ENCODE measurements at regions not wholly inside any gene's neighbourhood (a gene's known extent, or its start where the extent isn't known, plus 50 kb on each side); places are given as distances from the start of the nearest gene placed in this dataset.

DNA sequence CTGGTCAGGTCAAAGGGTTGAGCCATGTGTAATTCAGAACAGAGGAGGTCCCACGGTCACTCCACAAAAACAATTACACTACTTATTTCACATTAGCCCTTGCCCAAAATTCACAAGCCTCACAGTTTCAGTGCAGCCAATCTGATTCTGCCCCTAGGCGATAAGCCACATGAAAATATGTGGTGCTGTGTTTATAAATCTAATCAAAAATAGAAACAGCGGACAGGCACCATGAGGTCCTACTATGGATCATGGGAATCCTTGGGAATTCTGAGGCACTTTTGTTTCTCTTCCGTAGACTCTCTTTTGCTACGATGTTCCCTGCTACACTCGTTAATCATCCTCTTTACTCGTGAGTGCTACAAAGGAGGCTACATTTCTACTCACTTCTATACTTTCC is 476.1 kb downstream of the TFAP2A start:
- DNase-seq: no peak
- H3K9me3 ChIP-seq (ENCODE audit: control insufficient read depth, low read length): no peaks in the 10 kb centered on the region
- H3K27me3 ChIP-seq (replicated peaks; ENCODE audit: control insufficient read depth, insufficient read depth, low read length, poor library complexity, severe bottlenecking): no peaks in the 10 kb centered on the region
- no peaks in the 10 kb centered on the region for H3K4me1 ChIP-seq (ENCODE audit: control insufficient read depth, insufficient read depth, low read length, poor library complexity, severe bottlenecking)
- no peak overlapping the region for H3K4me3 ChIP-seq (ENCODE audit: insufficient read depth, low read depth, low read length, poor library complexity, severe bottlenecking)
- H3K27ac ChIP-seq (ENCODE audit: insufficient read depth, low read length, poor library complexity, severe bottlenecking): no peak overlapping the region
- H3K36me3 ChIP-seq (ENCODE audit: control insufficient read depth, insufficient read depth, low read length): no peaks in the 10 kb centered on the region

DNA sequence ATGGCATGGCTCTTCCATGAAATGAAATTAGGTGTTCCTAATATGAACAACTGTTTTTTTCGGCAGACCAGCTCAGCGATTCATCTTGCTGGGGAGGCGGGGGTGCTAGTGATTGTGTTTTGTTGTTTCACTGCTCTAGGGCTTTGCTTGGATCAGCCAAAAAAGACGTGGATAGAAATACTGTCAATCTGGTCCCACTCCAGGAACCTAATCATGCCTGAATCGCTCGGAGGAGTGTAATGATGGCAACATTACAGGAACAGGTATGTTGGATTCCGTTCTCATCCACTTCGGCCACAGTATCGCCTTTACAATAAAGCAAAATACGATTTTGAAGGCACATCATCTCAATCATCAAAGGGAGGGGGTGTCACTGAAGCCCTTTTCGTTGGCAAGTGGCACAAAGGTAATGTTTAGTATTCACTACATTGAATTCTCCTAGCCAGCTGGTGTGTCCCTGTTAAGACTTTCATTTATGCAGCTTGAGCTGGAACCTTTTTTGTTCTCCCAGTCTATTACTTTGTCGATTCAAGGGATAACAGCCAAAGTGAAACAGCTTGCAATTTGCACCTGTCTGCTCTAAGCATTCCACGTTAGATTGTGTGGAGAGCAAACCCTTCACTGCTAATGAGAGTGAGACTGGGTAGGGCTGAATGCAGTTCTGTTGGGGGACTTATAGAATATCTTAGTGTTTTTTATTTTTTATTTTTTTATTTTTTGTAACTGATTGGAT is 477.7 kb downstream of the TFAP2A start:
- no peak overlapping the region for H3K4me3 ChIP-seq (ENCODE audit: insufficient read depth, low read depth, low read length, poor library complexity, severe bottlenecking)

DNA sequence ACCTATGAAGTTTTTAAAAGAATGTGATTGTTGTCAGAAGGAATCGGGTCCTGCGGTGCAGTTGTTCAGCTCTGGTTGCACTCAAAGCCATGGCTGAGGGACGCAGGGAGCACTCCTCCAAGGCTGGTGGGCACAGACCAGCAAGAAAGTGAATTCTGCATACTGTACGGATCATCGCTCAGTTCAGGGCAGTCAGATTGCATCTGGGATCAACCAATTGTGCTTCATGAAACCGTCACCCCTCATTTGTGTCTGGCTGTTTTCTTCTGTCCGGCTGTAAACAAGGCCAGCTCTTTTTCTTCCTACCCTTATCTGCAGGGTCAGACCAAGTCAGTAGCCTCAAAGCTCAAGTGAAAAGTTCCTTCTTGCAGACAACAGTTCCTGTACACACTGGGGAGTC is 478.3 kb downstream of the TFAP2A start:
- no peaks in the 10 kb centered on the region for H3K4me1 ChIP-seq (ENCODE audit: control insufficient read depth, insufficient read depth, low read length, poor library complexity, severe bottlenecking)
- no peak overlapping the region for H3K4me3 ChIP-seq (ENCODE audit: insufficient read depth, low read depth, low read length, poor library complexity, severe bottlenecking)
- no peaks in the 10 kb centered on the region for H3K9me3 ChIP-seq (ENCODE audit: control insufficient read depth, low read length)
- no peaks in the 10 kb centered on the region for H3K36me3 ChIP-seq (ENCODE audit: control insufficient read depth, insufficient read depth, low read length)
- H3K27ac ChIP-seq (ENCODE audit: insufficient read depth, low read length, poor library complexity, severe bottlenecking): no peak overlapping the region
- H3K27me3 ChIP-seq (replicated peaks; ENCODE audit: control insufficient read depth, insufficient read depth, low read length, poor library complexity, severe bottlenecking): no peaks in the 10 kb centered on the region
- DNase-seq: no peak

More for the DNA sequence above, 477.7 kb downstream of the TFAP2A start:
- no peaks in the 10 kb centered on the region for H3K27me3 ChIP-seq (replicated peaks; ENCODE audit: control insufficient read depth, insufficient read depth, low read length, poor library complexity, severe bottlenecking)
- H3K9me3 ChIP-seq (ENCODE audit: control insufficient read depth, low read length): no peaks in the 10 kb centered on the region
- no peak overlapping the region for H3K27ac ChIP-seq (ENCODE audit: insufficient read depth, low read length, poor library complexity, severe bottlenecking)
- H3K4me1 ChIP-seq (ENCODE audit: control insufficient read depth, insufficient read depth, low read length, poor library complexity, severe bottlenecking): no peaks in the 10 kb centered on the region
- no peak for DNase-seq
- no peaks in the 10 kb centered on the region for H3K36me3 ChIP-seq (ENCODE audit: control insufficient read depth, insufficient read depth, low read length)

DNA sequence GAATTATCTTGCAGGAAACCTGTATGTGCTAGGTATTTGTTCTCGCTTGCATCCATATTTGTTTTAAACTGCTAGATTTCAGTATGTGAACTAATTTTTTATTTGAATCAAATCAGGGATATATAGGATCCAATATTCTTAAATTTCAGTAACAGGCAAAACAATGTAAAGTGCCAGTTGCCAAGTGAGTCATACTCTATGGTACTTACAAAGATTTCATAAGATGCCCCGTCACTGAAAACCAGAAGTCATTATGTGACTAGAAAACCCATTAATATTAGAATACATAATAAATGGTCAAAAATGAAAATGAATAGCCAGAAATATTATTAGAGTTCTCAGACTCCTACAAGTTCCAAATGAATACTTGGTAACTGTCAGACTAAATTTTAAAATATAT is 481.2 kb downstream of the TFAP2A start:
- no peaks in the 10 kb centered on the region for H3K27me3 ChIP-seq (replicated peaks; ENCODE audit: control insufficient read depth, insufficient read depth, low read length, poor library complexity, severe bottlenecking)
- H3K36me3 ChIP-seq (ENCODE audit: control insufficient read depth, insufficient read depth, low read length): no peaks in the 10 kb centered on the region
- H3K4me3 ChIP-seq (ENCODE audit: insufficient read depth, low read depth, low read length, poor library complexity, severe bottlenecking): no peak overlapping the region
- H3K9me3 ChIP-seq (ENCODE audit: control insufficient read depth, low read length): no peaks in the 10 kb centered on the region
- H3K4me1 ChIP-seq (ENCODE audit: control insufficient read depth, insufficient read depth, low read length, poor library complexity, severe bottlenecking): no peaks in the 10 kb centered on the region
- no peak for DNase-seq
- no peak overlapping the region for H3K27ac ChIP-seq (ENCODE audit: insufficient read depth, low read length, poor library complexity, severe bottlenecking)

DNA sequence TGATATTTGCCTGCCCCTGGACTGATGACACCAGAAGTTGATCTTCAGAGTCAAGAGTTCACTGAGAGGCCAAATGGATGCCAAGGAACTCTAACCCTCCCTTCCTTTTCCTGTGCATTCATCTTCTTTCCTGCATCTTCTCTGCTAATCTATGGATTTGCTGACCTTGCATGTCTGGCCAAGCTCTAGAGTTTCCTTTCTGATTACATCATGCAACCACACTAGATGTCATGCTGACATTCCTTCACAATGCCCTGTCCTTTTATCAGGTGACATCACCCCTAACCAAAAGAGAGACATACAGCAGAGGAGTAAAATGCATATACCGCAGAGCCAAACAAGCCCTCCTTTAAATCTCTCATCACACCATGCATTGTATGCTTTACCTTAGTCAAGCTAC is 487.6 kb downstream of the TFAP2A start:
- no peak overlapping the region for H3K4me3 ChIP-seq (ENCODE audit: insufficient read depth, low read depth, low read length, poor library complexity, severe bottlenecking)

DNA sequence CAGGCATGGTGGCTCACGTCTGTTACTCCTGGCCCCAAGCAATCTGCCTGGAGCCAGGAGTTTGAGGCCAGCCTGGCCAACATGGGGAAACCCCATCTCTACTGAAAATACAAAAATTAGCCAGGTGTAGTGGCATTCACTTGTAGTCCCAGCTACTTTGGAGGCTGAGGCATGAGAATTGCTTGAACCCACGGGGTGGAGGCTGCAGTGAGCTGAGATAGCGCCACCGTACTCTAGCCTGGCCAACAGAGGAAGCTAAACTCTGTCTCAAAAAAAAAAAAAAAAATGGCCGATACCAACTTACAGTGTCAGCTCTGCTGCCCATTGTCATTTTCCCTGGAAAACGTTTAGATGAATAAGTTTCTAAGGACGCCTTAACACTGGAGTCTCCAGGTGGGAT is 489.9 kb downstream of the TFAP2A start:
- H3K4me1 ChIP-seq (ENCODE audit: control insufficient read depth, insufficient read depth, low read length, poor library complexity, severe bottlenecking): no peaks in the 10 kb centered on the region

More for the DNA sequence above, 487.6 kb downstream of the TFAP2A start:
- H3K36me3 ChIP-seq (ENCODE audit: control insufficient read depth, insufficient read depth, low read length): no peaks in the 10 kb centered on the region
- no peaks in the 10 kb centered on the region for H3K27me3 ChIP-seq (replicated peaks; ENCODE audit: control insufficient read depth, insufficient read depth, low read length, poor library complexity, severe bottlenecking)
- H3K9me3 ChIP-seq (ENCODE audit: control insufficient read depth, low read length): no peaks in the 10 kb centered on the region
- no peak overlapping the region for H3K27ac ChIP-seq (ENCODE audit: insufficient read depth, low read length, poor library complexity, severe bottlenecking)
- no peak for DNase-seq
- H3K4me1 ChIP-seq (ENCODE audit: control insufficient read depth, insufficient read depth, low read length, poor library complexity, severe bottlenecking): no peaks in the 10 kb centered on the region

DNA sequence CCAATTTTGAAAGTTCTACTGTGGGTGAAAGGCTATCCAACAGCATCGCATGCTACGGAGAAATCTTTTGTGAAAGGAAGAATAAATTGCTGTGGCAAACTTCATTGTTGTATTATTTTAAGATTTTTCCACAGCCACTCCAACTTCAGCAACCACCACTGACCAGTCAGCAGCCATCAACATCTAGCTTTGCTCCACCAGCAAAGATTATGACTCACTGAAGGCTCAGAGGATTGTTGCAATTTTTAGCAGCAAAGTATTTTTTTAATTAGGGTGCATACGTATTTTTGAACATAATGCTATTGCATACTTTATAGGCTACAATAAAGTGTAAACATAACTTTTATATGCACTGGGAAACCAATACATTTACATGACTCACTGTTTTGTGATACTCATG is 493.5 kb downstream of the TFAP2A start:
- H3K36me3 ChIP-seq (ENCODE audit: control insufficient read depth, insufficient read depth, low read length): no peaks in the 10 kb centered on the region
- H3K27ac ChIP-seq (ENCODE audit: insufficient read depth, low read length, poor library complexity, severe bottlenecking): no peak overlapping the region

More for the DNA sequence above, 489.9 kb downstream of the TFAP2A start:
- Histone ChIP-seq H3K27me3 (replicated peaks; ENCODE audit: control insufficient read depth, insufficient read depth, low read length, poor library complexity, severe bottlenecking) (no peaks in the 10 kb centered on the region), H3K27ac (ENCODE audit: insufficient read depth, low read length, poor library complexity, severe bottlenecking) (no peak overlapping the region), H3K9me3 (ENCODE audit: control insufficient read depth, low read length) (no peaks in the 10 kb centered on the region), H3K4me3 (ENCODE audit: insufficient read depth, low read depth, low read length, poor library complexity, severe bottlenecking) (no peak overlapping the region), H3K36me3 (ENCODE audit: control insufficient read depth, insufficient read depth, low read length) (no peaks in the 10 kb centered on the region)
- no peak for DNase-seq

DNA sequence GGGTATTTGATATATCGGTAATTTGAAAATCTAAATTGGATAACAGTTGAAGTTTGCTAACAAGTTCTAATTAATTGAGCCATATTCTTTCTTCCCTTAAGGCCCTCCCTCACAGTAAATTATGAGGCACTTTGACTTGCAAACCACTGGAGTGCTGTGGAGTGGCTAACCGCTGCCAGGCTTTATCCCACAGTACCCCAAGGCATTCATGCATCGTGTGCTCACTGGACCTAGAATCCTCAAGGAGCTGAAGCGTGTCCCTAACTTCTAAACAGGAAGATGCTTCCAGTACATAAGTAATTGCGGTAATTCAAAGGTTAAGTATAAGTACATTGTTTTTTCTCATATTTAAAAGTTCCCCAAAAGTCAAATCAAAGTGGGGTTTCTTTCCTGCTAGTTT is 499.9 kb downstream of the TFAP2A start:
- H3K27me3 ChIP-seq (replicated peaks; ENCODE audit: control insufficient read depth, insufficient read depth, low read length, poor library complexity, severe bottlenecking): no peaks in the 10 kb centered on the region
- H3K27ac ChIP-seq (ENCODE audit: insufficient read depth, low read length, poor library complexity, severe bottlenecking): no peak overlapping the region
- no peaks in the 10 kb centered on the region for H3K4me1 ChIP-seq (ENCODE audit: control insufficient read depth, insufficient read depth, low read length, poor library complexity, severe bottlenecking)
- no peak overlapping the region for H3K4me3 ChIP-seq (ENCODE audit: insufficient read depth, low read depth, low read length, poor library complexity, severe bottlenecking)
- H3K36me3 ChIP-seq (ENCODE audit: control insufficient read depth, insufficient read depth, low read length): no peaks in the 10 kb centered on the region
- DNase-seq: no peak
- H3K9me3 ChIP-seq (ENCODE audit: control insufficient read depth, low read length): no peaks in the 10 kb centered on the region

More for the DNA sequence above, 493.5 kb downstream of the TFAP2A start:
- no peak overlapping the region for H3K4me3 ChIP-seq (ENCODE audit: insufficient read depth, low read depth, low read length, poor library complexity, severe bottlenecking)
- H3K27me3 ChIP-seq (replicated peaks; ENCODE audit: control insufficient read depth, insufficient read depth, low read length, poor library complexity, severe bottlenecking): no peaks in the 10 kb centered on the region
- no peaks in the 10 kb centered on the region for H3K9me3 ChIP-seq (ENCODE audit: control insufficient read depth, low read length)
- no peaks in the 10 kb centered on the region for H3K4me1 ChIP-seq (ENCODE audit: control insufficient read depth, insufficient read depth, low read length, poor library complexity, severe bottlenecking)
- no peak for DNase-seq

DNA sequence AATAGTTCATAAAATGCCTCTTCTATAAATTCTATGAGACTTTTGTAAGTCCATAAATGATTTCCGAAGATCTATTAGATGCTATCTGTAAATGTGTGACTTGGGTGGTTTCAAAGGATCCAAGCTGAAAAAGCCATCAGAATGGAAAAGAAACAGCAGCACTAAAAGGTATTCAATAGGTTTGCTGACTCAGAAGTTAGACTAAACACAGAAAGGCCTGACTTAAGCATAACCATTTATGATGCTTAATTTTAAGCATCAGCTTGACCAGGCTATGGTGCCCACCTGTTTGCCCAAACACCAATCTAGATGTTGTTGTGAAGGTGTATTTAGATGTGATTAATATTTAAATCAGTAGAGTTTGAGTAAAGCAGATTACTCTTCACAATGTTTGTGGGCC is 513.5 kb downstream of the TFAP2A start:
- H3K4me1 ChIP-seq (ENCODE audit: control insufficient read depth, insufficient read depth, low read length, poor library complexity, severe bottlenecking): no peaks in the 10 kb centered on the region
- H3K9me3 ChIP-seq (ENCODE audit: control insufficient read depth, low read length): no peaks in the 10 kb centered on the region
- DNase-seq: no peak
- no peak overlapping the region for H3K27ac ChIP-seq (ENCODE audit: insufficient read depth, low read length, poor library complexity, severe bottlenecking)
- H3K36me3 ChIP-seq (ENCODE audit: control insufficient read depth, insufficient read depth, low read length): no peaks in the 10 kb centered on the region
- no peaks in the 10 kb centered on the region for H3K27me3 ChIP-seq (replicated peaks; ENCODE audit: control insufficient read depth, insufficient read depth, low read length, poor library complexity, severe bottlenecking)
- H3K4me3 ChIP-seq (ENCODE audit: insufficient read depth, low read depth, low read length, poor library complexity, severe bottlenecking): no peak overlapping the region

DNA sequence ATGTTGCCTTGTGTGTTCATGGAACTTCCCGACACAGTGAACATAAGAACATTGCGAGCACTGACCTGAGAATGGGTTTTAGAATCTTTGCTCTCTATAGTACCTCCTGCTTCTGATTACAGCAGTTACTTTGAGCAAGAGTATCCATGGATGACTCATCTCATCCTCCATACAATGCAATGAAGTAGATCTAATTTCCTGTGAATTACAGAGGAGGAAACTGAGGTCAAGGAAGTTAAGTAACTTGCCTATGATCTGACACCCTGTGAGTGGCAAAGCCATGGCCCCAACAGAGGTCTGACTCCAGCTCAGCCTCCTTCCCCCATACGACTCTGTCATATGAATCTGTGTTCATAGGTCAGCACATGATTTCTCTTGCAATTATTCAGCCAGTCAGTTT is 518.1 kb downstream of the TFAP2A start:
- no peak overlapping the region for H3K27ac ChIP-seq (ENCODE audit: insufficient read depth, low read length, poor library complexity, severe bottlenecking)

More for the DNA sequence above, 518.1 kb downstream of the TFAP2A start:
- Histone ChIP-seq H3K9me3 (ENCODE audit: control insufficient read depth, low read length) (no peaks in the 10 kb centered on the region), H3K4me3 (ENCODE audit: insufficient read depth, low read depth, low read length, poor library complexity, severe bottlenecking) (no peak overlapping the region), H3K27me3 (replicated peaks; ENCODE audit: control insufficient read depth, insufficient read depth, low read length, poor library complexity, severe bottlenecking) (no peaks in the 10 kb centered on the region), H3K36me3 (ENCODE audit: control insufficient read depth, insufficient read depth, low read length) (no peaks in the 10 kb centered on the region), H3K4me1 (ENCODE audit: control insufficient read depth, insufficient read depth, low read length, poor library complexity, severe bottlenecking) (no peaks in the 10 kb centered on the region)
- no peak for DNase-seq
